SK-N-SH (cell line): ENCODE measurements at regions not wholly inside any gene's neighbourhood (a gene's known extent, or its start where the extent isn't known, plus 50 kb on each side); places are given as distances from the start of the nearest gene placed in this dataset.

Source experiments
- CTCF ChIA-PET: fragments of 300-600, 350-600 bp; formaldehyde crosslinking; extraction: SDS; loops from one replicate; lab custom pipeline; 2021; lab: Yijun Ruan, JAX
- POLR2A ChIA-PET: fragments of 350-600 bp; sonication (Branson Sonifier 250); formaldehyde crosslinking; extraction: SDS; loops from one replicate; lab custom pipeline; 2020; ENCODE audit warnings: antibody characterized with exemption, inconsistent platforms; lab: Yijun Ruan, JAX
- DNase-seq: peaks from one replicate; pipeline ENCODE4 v3.0.0; 2012
- H2AFZ ChIP-seq: fragments of 200-600 bp; sonication (generic); 2 replicates; pipeline ENCODE4 v1.8.1; 2016; ENCODE audit warnings: antibody characterized with exemption, mild to moderate bottlenecking, low read depth
- H3F3A ChIP-seq: fragments of 200-600 bp; sonication (generic); replicated peaks from 2 replicates; pipeline ENCODE3; 2016; ENCODE audit warnings: antibody characterized with exemption, mild to moderate bottlenecking; ENCODE audit not compliant: insufficient read depth
- H3K27ac ChIP-seq, 2 experiments: fragments of 200-500 bp in 1 of 2; fragments of 200-600 bp in 1 of 2; sonication (Bioruptor generic) in 1 of 2; sonication (generic), shearing (Covaris generic) in 1 of 2; 2 replicates each; pipeline versions ENCODE4 v1.5.1 to v1.6.1; 2014 to 2016; ENCODE audit warnings: low read depth in 2 of 2, inconsistent platforms in 1 of 2, low read length in 1 of 2, mild to moderate bottlenecking in 1 of 2, mixed read lengths in 1 of 2
- H3K27me3 ChIP-seq: fragments of 200-600 bp; sonication (generic), shearing (Covaris generic); 2 replicates; pipeline ENCODE4 v1.6.1; 2016; ENCODE audit warnings: mixed run types; ENCODE audit not compliant: insufficient read depth
- H3K36me3 ChIP-seq, 2 experiments: fragments of 200-500 bp in 1 of 2; fragments of 200-600 bp in 1 of 2; sonication (Bioruptor generic) in 1 of 2; sonication (generic) in 1 of 2; replicated peaks in 1 of 2; 2 replicates each; pipeline versions ENCODE3 to v1.5.1; 2014 to 2016; ENCODE audit warnings: low read length in 1 of 2, mild to moderate bottlenecking in 1 of 2; ENCODE audit not compliant: insufficient read depth in 2 of 2, control insufficient read depth in 1 of 2
- H3K4me1 ChIP-seq, 2 experiments: fragments of 200-500 bp in 1 of 2; fragments of 200-600 bp in 1 of 2; sonication (Bioruptor generic) in 1 of 2; sonication (generic), shearing (Covaris generic) in 1 of 2; 2 replicates each; pipeline versions ENCODE4 v1.5.1 to v1.6.1; 2014 to 2016; ENCODE audit warnings: low read depth in 1 of 2, low read length in 1 of 2, mixed run types in 1 of 2; ENCODE audit not compliant: insufficient read depth in 2 of 2, control insufficient read depth in 1 of 2
- H3K4me2 ChIP-seq: fragments of 200-600 bp; sonication (generic), shearing (Covaris generic); 2 replicates; pipeline ENCODE4 v1.6.1; 2017; ENCODE audit warnings: mixed run types
- H3K4me3 ChIP-seq, 2 experiments: fragments of 200-500 bp in 1 of 2; fragments of 200-600 bp in 1 of 2; sonication (Bioruptor generic) in 1 of 2; sonication (generic), shearing (Covaris generic) in 1 of 2; 2 replicates each; pipeline versions ENCODE4 v1.5.1 to v1.8.1; 2014 to 2016; ENCODE audit warnings: low read depth in 2 of 2, inconsistent platforms in 1 of 2, low read length in 1 of 2, mild to moderate bottlenecking in 1 of 2, mixed read lengths in 1 of 2, moderate library complexity in 1 of 2
- H3K79me2 ChIP-seq: fragments of 200-600 bp; sonication (generic); 2 replicates; pipeline ENCODE4 v1.8.1; 2017; ENCODE audit warnings: mild to moderate bottlenecking; ENCODE audit not compliant: insufficient read depth
- H3K9ac ChIP-seq: fragments of 200-600 bp; sonication (generic); 2 replicates; pipeline ENCODE4 v1.6.1; 2017; ENCODE audit warnings: mixed run types
- H3K9me2 ChIP-seq: fragments of 200-600 bp; sonication (generic); 2 replicates; pipeline ENCODE4 v1.6.1; 2017; ENCODE audit warnings: mixed run types
- H3K9me3 ChIP-seq: fragments of 200-600 bp; sonication (generic); 2 replicates; pipeline ENCODE4 v1.6.1; 2017; ENCODE audit warnings: mixed run types, mild to moderate bottlenecking, moderate library complexity
- H4K20me1 ChIP-seq: fragments of 200-600 bp; sonication (generic); 2 replicates; pipeline ENCODE4 v1.6.1; 2017; ENCODE audit warnings: mild to moderate bottlenecking, mixed run types; ENCODE audit not compliant: insufficient read depth
- CHD2 ChIP-seq: fragments of 150-350 bp; IDR thresholded peaks from 2 replicates; pipeline ENCODE4 v1.6.1; 2018; ENCODE audit warnings: low read length; ENCODE audit not compliant: partially characterized antibody
- ELF1 ChIP-seq: IDR thresholded peaks from 2 replicates; pipeline ENCODE4 v1.4.0; 2012
- EZH2phosphoT487 ChIP-seq: fragments of 200-600 bp; sonication (generic); IDR thresholded peaks from 2 replicates; pipeline ENCODE4 v1.6.1; 2017; ENCODE audit warnings: low read depth, mixed run types, mild to moderate bottlenecking, antibody characterized with exemption, moderate library complexity, borderline replicate concordance
- FOSL2 ChIP-seq: IDR thresholded peaks from 2 replicates; pipeline ENCODE4 v1.4.0; 2012; ENCODE audit warnings: low read depth, mild to moderate bottlenecking, moderate library complexity, borderline replicate concordance
- FOXM1 ChIP-seq: IDR thresholded peaks from 2 replicates; pipeline ENCODE4 v1.4.0; 2012; ENCODE audit warnings: low read depth, mild to moderate bottlenecking
- GABPA ChIP-seq: IDR thresholded peaks from 2 replicates; pipeline ENCODE4 v1.4.0; 2012; ENCODE audit warnings: low read depth, mild to moderate bottlenecking
- GATA2 ChIP-seq: sonication (generic); formaldehyde crosslinking; IDR thresholded peaks from 2 replicates; pipeline ENCODE4 v1.5.0; 2020; ENCODE audit warnings: mild to moderate bottlenecking, missing genetic modification reagents
- NRF1 ChIP-seq: IDR thresholded peaks from 2 replicates; pipeline ENCODE4 v1.6.1; 2012; ENCODE audit warnings: low read depth, mild to moderate bottlenecking, low read length
- RAD21 ChIP-seq: IDR thresholded peaks from 2 replicates; pipeline ENCODE4 v1.6.1; 2012; ENCODE audit warnings: mild to moderate bottlenecking, low read length
- SMC3 ChIP-seq: IDR thresholded peaks from 2 replicates; pipeline ENCODE4 v1.6.1; 2012; ENCODE audit warnings: low read depth, low read length, improper control_type of control experiment
- TCF12 ChIP-seq: IDR thresholded peaks from 2 replicates; pipeline ENCODE4 v1.4.0; 2012
- TEAD4 ChIP-seq: IDR thresholded peaks from 2 replicates; pipeline ENCODE4 v1.4.0; 2012; ENCODE audit warnings: mild to moderate bottlenecking, borderline replicate concordance; ENCODE audit not compliant: insufficient read depth
- YY1 ChIP-seq: IDR thresholded peaks from 2 replicates; pipeline ENCODE4 v1.4.0; 2012; ENCODE audit warnings: low read depth, mild to moderate bottlenecking
- WGBS: methylation state at CpG from one replicate; pipeline ENCODE4 v1.1.6; 2017; ENCODE audit warnings: low lambda C conversion rate; 5-methylcytosine and 5-hydroxymethylcytosine counted together
- TF ChIP-seq, protein P1 (sequence below): IDR thresholded peaks from 2 replicates; pipeline ENCODE4 v1.4.0; 2012; ENCODE audit warnings: low read depth, borderline replicate concordance
- TF ChIP-seq, protein P2 (sequence below): fragments of 150-350 bp; IDR thresholded peaks from 2 replicates; pipeline ENCODE4 v1.6.1; 2016; ENCODE audit warnings: mild to moderate bottlenecking, low read depth, low read length
- TF ChIP-seq, protein P3 (sequence below): IDR thresholded peaks from 2 replicates; pipeline ENCODE4 v1.4.0; 2012; ENCODE audit warnings: low read depth, borderline replicate concordance
- TF ChIP-seq, protein P4 (sequence below): fragments of 200-600 bp; sonication (generic); IDR thresholded peaks from 2 replicates; pipeline ENCODE4 v1.6.1; 2017; ENCODE audit warnings: antibody characterized with exemption, mild to moderate bottlenecking, moderate library complexity
- TF ChIP-seq, protein P5 (sequence below): fragments of 150-350 bp; IDR thresholded peaks from 2 replicates; pipeline ENCODE4 v1.6.1; 2017; ENCODE audit warnings: antibody characterized with exemption, low read length, low read depth, borderline replicate concordance

DNA sequence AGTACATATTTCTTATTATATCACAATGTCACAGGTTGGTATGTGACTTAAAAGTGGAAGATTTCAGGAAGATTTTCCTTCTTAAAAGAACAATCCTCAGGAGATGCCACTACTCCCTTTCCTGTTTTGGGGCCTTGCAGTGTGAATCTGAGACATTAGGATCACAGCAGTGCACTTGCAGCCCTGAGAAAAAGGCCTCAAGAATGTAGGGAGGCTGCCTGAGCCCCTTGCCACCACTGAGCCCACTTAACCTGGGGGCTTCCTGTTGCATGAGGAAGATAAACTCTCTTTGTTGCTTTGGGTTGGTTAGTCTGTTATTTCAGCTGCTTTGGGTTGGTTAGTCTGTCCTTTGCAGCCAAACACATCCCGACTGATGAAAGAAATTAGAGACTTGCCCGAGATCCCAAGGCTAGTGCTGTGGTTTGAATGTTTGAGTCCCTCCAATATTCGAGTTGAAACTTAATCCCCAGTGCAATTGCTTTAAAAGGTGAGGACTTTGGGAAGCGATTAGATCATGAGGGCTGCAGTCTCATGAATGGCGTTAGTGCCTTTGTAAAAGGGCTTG lies 151.3 kb upstream of the SP4 start:
- CTCF ChIA-PET = no interaction called here

More for the DNA sequence above, 151.3 kb upstream of the SP4 start:
- Histone ChIP-seq H2AFZ (no peak overlapping the region), H3K9me3 (no peaks in the 10 kb centered on the region), H3K4me3 (no peak overlapping the region), H3K4me2 (no peak overlapping the region), H3K36me3 (no peaks in the 10 kb centered on the region), H3K9ac (no peak overlapping the region), H3K9me2 (no peaks in the 10 kb centered on the region), H3K27me3 (peaks cover 7% of the 10 kb centered on the region; the same call in 1 of the 2 replicates), H3K4me1 (no peaks in the 10 kb centered on the region), H3K27ac (no peak overlapping the region), H3F3A (no peaks in the 10 kb centered on the region), H3K79me2 (no peaks in the 10 kb centered on the region), H4K20me1 (no peaks in the 10 kb centered on the region)
- no peak for TF ChIP-seq ELF1
- no peak for TF ChIP-seq YY1
- no peak for TF ChIP-seq TEAD4
- no peak for TF ChIP-seq EZH2phosphoT487
- TF ChIP-seq RAD21 = no peak
- TF ChIP-seq TCF12 = no peak
- TF ChIP-seq, protein P1, sequence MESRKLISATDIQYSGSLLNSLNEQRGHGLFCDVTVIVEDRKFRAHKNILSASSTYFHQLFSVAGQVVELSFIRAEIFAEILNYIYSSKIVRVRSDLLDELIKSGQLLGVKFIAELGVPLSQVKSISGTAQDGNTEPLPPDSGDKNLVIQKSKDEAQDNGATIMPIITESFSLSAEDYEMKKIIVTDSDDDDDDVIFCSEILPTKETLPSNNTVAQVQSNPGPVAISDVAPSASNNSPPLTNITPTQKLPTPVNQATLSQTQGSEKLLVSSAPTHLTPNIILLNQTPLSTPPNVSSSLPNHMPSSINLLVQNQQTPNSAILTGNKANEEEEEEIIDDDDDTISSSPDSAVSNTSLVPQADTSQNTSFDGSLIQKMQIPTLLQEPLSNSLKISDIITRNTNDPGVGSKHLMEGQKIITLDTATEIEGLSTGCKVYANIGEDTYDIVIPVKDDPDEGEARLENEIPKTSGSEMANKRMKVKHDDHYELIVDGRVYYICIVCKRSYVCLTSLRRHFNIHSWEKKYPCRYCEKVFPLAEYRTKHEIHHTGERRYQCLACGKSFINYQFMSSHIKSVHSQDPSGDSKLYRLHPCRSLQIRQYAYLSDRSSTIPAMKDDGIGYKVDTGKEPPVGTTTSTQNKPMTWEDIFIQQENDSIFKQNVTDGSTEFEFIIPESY = no peak
- no peak for TF ChIP-seq GATA2 (CRISPR knock-in tag)
- TF ChIP-seq FOXM1 = no peak
- no peak for TF ChIP-seq GABPA
- TF ChIP-seq, protein P2, sequence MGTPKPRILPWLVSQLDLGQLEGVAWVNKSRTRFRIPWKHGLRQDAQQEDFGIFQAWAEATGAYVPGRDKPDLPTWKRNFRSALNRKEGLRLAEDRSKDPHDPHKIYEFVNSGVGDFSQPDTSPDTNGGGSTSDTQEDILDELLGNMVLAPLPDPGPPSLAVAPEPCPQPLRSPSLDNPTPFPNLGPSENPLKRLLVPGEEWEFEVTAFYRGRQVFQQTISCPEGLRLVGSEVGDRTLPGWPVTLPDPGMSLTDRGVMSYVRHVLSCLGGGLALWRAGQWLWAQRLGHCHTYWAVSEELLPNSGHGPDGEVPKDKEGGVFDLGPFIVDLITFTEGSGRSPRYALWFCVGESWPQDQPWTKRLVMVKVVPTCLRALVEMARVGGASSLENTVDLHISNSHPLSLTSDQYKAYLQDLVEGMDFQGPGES = no peak
- TF ChIP-seq, protein P3, sequence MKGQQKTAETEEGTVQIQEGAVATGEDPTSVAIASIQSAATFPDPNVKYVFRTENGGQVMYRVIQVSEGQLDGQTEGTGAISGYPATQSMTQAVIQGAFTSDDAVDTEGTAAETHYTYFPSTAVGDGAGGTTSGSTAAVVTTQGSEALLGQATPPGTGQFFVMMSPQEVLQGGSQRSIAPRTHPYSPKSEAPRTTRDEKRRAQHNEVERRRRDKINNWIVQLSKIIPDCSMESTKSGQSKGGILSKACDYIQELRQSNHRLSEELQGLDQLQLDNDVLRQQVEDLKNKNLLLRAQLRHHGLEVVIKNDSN = no peak
- TF ChIP-seq, protein P4, sequence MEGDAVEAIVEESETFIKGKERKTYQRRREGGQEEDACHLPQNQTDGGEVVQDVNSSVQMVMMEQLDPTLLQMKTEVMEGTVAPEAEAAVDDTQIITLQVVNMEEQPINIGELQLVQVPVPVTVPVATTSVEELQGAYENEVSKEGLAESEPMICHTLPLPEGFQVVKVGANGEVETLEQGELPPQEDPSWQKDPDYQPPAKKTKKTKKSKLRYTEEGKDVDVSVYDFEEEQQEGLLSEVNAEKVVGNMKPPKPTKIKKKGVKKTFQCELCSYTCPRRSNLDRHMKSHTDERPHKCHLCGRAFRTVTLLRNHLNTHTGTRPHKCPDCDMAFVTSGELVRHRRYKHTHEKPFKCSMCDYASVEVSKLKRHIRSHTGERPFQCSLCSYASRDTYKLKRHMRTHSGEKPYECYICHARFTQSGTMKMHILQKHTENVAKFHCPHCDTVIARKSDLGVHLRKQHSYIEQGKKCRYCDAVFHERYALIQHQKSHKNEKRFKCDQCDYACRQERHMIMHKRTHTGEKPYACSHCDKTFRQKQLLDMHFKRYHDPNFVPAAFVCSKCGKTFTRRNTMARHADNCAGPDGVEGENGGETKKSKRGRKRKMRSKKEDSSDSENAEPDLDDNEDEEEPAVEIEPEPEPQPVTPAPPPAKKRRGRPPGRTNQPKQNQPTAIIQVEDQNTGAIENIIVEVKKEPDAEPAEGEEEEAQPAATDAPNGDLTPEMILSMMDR = no peak
- no peak for TF ChIP-seq FOSL2
- TF ChIP-seq CHD2 = no peak
- no peak for TF ChIP-seq SMC3
- TF ChIP-seq, protein P5, sequence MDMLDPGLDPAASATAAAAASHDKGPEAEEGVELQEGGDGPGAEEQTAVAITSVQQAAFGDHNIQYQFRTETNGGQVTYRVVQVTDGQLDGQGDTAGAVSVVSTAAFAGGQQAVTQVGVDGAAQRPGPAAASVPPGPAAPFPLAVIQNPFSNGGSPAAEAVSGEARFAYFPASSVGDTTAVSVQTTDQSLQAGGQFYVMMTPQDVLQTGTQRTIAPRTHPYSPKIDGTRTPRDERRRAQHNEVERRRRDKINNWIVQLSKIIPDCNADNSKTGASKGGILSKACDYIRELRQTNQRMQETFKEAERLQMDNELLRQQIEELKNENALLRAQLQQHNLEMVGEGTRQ = no peak
- no peak for TF ChIP-seq NRF1
- WGBS = 0% methylated on average over 5 of the region's 5 CpGs
- POLR2A ChIA-PET = no interaction called here
- DNase-seq = no peak
